Aorta (tissue), 5 donors: ENCODE measurements at regions not wholly inside any gene's neighbourhood (a gene's known extent, or its start where the extent isn't known, plus 50 kb on each side); places are given as distances from the start of the nearest gene placed in this dataset.

Experiments
- ATAC-seq: fragments of 200-7000 bp; cut with Tn5 transposase; one replicate; pipeline ENCODE4 v1.9.1; 2022; ENCODE audit warnings: moderate library complexity; ENCODE audit not compliant: low FRiP score
- DNase-seq, 2 donors: peaks; one replicate each; pipeline ENCODE4 v3.0.0-alpha.2; 2020
- H3K27ac ChIP-seq, 2 donors: one replicate each; pipeline ENCODE4 v1.5.1; 2013; ENCODE audit warnings: low read length in 2 of 2, mild to moderate bottlenecking in 2 of 2, moderate library complexity in 2 of 2, control low read depth in 1 of 2, inconsistent platforms in 1 of 2, low read depth in 1 of 2
- H3K27me3 ChIP-seq, 2 donors: one replicate each; pipeline ENCODE4 v1.6.1; 2013; ENCODE audit warnings: control low read depth in 1 of 2, low read length in 1 of 2, mild to moderate bottlenecking in 1 of 2, moderate library complexity in 1 of 2; ENCODE audit not compliant: insufficient read depth in 2 of 2, control insufficient read depth in 1 of 2
- H3K36me3 ChIP-seq, 2 donors: one replicate each; pipeline ENCODE4 v1.6.1; 2013; ENCODE audit warnings: control low read depth in 1 of 2, low read length in 1 of 2, mild to moderate bottlenecking in 1 of 2; ENCODE audit not compliant: insufficient read depth in 2 of 2, control insufficient read depth in 1 of 2
- H3K4me1 ChIP-seq, 2 donors: one replicate each; pipeline ENCODE4 v1.6.1; 2013; ENCODE audit warnings: low read length in 2 of 2, control low read depth in 1 of 2, mild to moderate bottlenecking in 1 of 2, moderate library complexity in 1 of 2; ENCODE audit not compliant: insufficient read depth in 2 of 2, control insufficient read depth in 1 of 2
- H3K4me3 ChIP-seq, 2 donors: one replicate each; pipeline ENCODE4 v1.5.1; 2013; ENCODE audit warnings: low read length in 2 of 2, control low read depth in 1 of 2, mild to moderate bottlenecking in 1 of 2
- H3K9me3 ChIP-seq: one replicate; pipeline ENCODE4 v1.6.1; 2013; ENCODE audit warnings: mild to moderate bottlenecking, low read length; ENCODE audit not compliant: control insufficient read depth
- WGBS, 2 donors: extraction: QIAGEN DNeasy Blood & Tissue Kit; methylation state at CpG; one replicate each; pipeline ENCODE4 v1.1.7; 2013; 5-methylcytosine and 5-hydroxymethylcytosine counted together
- intact Hi-C, 2 donors: fragments of 100-400 bp; cut with DNase I; formaldehyde crosslinking; loops; one replicate each; pipeline versions ENCODE4 v1.14.2 to v1.15.0; 2022
- donor health status: healthy with polysubstance abuse.
- donor health status: Bipolar disorder and iron deficiency.
- donor health status: DM: no; HTN: no; CAD: no.
- donor health status: DM: no; HTN: no; CAD: no.
- donor health status: DM: yes; HTN: yes; CAD: no.

DNA sequence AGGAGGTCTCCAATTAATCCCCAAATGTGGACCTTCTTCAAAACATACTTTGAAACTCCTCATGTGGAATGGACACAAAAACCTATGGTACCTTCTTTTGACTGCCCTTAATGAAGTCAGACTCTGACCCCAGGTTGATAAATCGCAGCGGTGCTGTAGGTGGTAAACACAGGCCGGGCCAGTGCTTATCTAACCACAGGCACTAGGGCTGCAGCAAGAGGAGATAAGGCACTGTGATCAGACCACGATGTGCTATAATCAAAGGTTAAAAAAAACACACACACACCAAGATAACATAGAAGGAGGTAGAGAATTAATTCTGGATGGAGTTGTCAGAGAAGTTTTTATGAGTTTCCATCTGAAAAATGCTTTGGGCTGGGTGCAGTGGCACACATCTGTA, 52.3 kb upstream of the SIPA1L2 start:
- Histone ChIP-seq H3K27me3 (peaks cover 0 to 4% of the 10 kb centered on the region in 2 donors), H3K9me3 (peaks cover 2% of the 10 kb centered on the region), H3K4me1 (no peaks in the 10 kb centered on the region), H3K27ac (no peak overlapping the region), H3K36me3 (no peaks in the 10 kb centered on the region), H3K4me3 (no peak overlapping the region)
- 52 to 61% methylated on average over 4 of the region's 4 CpGs for WGBS, 2 donors
- ATAC-seq (no peak), DNase-seq (no peak)
- intact Hi-C loops, result no loop called here

DNA sequence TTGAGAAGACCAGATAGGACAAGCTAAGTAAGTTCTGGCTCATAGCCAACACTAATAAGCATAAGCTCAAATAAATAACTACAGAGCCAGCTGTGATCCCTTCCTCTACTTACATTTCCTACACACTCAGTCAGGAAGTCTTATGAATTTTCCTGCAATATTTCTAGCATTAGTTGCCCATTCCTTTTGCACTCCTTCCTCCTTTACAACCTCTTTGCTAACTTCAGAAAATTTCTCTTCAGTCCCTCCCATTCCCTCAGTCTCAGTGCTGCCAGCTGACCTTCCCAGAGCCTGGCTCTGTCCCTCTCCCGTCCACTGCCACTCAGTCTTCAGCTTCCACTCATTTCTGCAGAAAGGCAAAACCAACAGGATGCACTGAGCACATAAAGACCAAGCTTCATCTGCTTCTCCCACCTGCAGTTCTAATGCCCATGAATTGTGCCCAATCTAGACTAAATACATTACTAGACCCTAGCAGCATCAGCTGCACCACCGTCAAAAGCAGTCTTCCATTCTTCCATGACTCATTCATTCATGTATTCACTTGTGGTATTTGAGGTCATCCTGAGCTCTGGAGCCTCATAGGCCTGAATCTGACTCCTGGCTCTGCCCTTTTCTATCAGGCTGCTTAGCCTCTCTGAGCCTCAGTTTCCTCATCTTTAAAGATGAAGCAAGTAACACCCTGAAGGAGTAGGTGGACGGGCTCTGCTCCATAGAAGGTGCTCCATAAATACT, 54.6 kb upstream of the SIPA1L2 start:
- no peak for ATAC-seq
- 78 to 82% methylated on average over 3 of the region's 3 CpGs for WGBS, 2 donors

DNA sequence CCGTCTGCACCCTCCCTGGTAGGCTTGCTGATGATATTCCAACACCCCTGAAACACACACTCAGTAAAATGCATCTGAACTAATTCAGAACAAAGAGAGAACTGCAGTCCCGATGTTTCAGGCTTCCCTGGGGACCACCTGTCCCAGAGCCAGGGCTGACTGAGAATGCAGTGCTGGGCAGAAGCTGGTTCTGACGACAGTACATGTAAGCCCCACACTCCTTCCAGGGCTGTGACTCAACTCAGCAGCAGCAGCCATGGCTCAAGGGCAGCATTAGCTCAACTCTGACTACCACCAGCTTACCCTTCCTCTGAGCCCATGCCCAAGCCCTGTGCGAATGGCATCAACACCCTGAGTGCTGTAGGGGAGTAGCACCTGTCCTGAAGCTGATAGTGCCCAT, 56.4 kb upstream of the SIPA1L2 start:
- ATAC-seq (peak; percentile 27), DNase-seq (no peak)
- Histone ChIP-seq H3K4me3 (no peak overlapping the region), H3K9me3 (no peaks in the 10 kb centered on the region), H3K27me3 (peaks cover 0 to 2% of the 10 kb centered on the region in 2 donors), H3K4me1 (no peaks in the 10 kb centered on the region), H3K27ac (no peak overlapping the region), H3K36me3 (no peaks in the 10 kb centered on the region)
- 50 to 67% methylated on average over 4 of the region's 4 CpGs for WGBS, 2 donors
- intact Hi-C loops, result no loop called here

More for the DNA sequence above, 54.6 kb upstream of the SIPA1L2 start:
- peaks cover 0 to 4% of the 10 kb centered on the region in 2 donors for H3K27me3 ChIP-seq
- no peak overlapping the region for H3K4me3 ChIP-seq
- intact Hi-C loops, result no loop called here
- no peaks in the 10 kb centered on the region for H3K36me3 ChIP-seq
- DNase-seq, result no peak
- H3K4me1 ChIP-seq, result no peaks in the 10 kb centered on the region
- no peak overlapping the region for H3K27ac ChIP-seq
- peaks cover 2% of the 10 kb centered on the region for H3K9me3 ChIP-seq

DNA sequence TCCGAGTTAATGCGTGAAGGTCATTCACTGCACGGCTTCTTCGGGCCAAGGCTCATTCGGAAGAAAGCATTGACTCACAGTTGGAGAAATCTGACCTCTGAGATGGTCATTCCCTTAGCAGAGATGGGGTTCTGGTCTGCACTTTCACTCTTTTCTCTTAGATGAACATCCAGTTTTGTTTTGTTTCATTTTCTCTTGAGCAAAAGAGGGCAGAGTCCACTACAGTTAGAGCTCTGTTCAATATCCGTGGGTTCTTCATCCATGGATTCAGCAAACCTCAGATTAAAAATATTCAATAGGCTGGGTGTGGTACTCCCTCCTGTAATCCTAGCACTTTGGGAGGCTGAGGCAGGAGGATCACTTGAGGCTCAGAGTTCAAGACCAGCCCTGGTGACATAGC, 57.4 kb upstream of the SIPA1L2 start:
- 94 to 98% methylated on average over 6 of the region's 6 CpGs for WGBS, 2 donors
- intact Hi-C loops, result no loop called here
- H3K36me3 ChIP-seq, result no peaks in the 10 kb centered on the region
- H3K4me3 ChIP-seq, result no peak overlapping the region
- DNase-seq (no peak), ATAC-seq (no peak)
- H3K27me3 ChIP-seq, result peaks cover 0 to 2% of the 10 kb centered on the region in 2 donors
- no peak overlapping the region for H3K27ac ChIP-seq
- H3K9me3 ChIP-seq, result no peaks in the 10 kb centered on the region
- no peaks in the 10 kb centered on the region for H3K4me1 ChIP-seq

DNA sequence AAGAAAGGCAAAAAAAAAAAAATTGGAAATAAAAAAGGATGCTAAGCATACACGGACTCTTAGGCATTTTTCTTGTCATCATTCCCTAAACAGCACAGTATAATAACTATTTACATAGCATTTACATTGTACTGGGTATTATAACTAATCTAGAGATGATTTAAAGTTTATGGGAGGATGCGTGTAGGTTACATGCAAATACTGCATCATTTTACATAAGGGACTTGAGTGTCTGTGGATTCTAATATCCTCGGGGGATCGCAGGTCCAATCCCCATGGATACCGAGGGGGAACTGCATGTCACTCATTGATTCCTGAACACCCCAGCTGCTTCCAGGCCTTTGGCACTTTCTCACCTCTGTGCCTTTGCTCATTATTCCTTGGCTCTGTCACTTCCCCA, 57.8 kb upstream of the SIPA1L2 start:
- 87 to 88% methylated on average over 5 of the region's 5 CpGs for WGBS, 2 donors
- intact Hi-C loops, result no loop called here
- Histone ChIP-seq H3K9me3 (no peaks in the 10 kb centered on the region), H3K36me3 (no peaks in the 10 kb centered on the region), H3K27ac (no peak overlapping the region), H3K4me3 (no peak overlapping the region), H3K4me1 (no peaks in the 10 kb centered on the region), H3K27me3 (peaks cover 0 to 2% of the 10 kb centered on the region in 2 donors)
- ATAC-seq, result no peak
- DNase-seq, result no peak

DNA sequence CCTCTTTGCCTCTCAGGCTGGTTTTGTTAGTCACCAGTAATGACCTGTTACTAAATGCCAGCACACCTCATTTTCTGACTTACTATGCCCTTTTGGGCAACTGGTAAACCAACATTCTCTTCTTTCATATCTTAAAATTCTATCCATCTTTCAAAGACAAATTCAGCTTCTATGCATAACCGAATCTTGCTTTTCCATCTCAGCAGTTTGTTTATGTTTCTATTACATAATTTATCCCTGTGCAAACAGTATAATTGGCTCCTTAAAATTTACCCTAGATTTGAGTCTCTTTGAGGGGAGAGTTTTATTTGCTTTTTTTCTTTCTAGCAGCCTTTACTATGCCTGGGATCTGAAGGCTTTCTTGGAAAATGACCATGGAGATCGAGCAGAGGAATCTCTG, 58.5 kb upstream of the SIPA1L2 start:
- 67 to 69% methylated on average over 2 of the region's 2 CpGs for WGBS, 2 donors
- H3K9me3 ChIP-seq, result no peaks in the 10 kb centered on the region
- intact Hi-C loops, result no loop called here

DNA sequence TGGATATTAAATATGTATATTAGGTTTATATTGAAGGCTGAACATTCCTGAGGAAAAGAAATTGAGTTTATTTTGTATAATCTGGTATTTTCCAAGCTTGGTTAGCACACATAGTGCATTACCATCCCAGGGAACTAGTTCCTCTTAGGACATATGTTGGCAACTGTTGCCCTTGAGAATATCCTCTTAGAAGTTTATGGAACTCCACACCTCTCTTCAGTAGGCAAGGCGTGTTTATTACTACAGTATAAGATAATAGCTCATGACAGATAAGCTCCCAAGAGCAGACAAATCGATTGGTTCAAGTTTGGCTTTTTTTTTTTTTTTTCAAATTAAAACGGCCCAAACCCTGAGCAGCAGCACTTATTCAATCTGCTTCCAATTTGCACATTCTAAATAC, 59.8 kb upstream of the SIPA1L2 start:
- 65 to 73% methylated on average over 3 of the region's 3 CpGs for WGBS, 2 donors
- no peak for ATAC-seq

More for the DNA sequence above, 58.5 kb upstream of the SIPA1L2 start:
- Histone ChIP-seq H3K27me3 (peaks cover 0 to 2% of the 10 kb centered on the region in 2 donors), H3K4me3 (no peak overlapping the region), H3K36me3 (no peaks in the 10 kb centered on the region), H3K4me1 (no peaks in the 10 kb centered on the region), H3K27ac (no peak overlapping the region)
- DNase-seq (no peak), ATAC-seq (no peak)

DNA sequence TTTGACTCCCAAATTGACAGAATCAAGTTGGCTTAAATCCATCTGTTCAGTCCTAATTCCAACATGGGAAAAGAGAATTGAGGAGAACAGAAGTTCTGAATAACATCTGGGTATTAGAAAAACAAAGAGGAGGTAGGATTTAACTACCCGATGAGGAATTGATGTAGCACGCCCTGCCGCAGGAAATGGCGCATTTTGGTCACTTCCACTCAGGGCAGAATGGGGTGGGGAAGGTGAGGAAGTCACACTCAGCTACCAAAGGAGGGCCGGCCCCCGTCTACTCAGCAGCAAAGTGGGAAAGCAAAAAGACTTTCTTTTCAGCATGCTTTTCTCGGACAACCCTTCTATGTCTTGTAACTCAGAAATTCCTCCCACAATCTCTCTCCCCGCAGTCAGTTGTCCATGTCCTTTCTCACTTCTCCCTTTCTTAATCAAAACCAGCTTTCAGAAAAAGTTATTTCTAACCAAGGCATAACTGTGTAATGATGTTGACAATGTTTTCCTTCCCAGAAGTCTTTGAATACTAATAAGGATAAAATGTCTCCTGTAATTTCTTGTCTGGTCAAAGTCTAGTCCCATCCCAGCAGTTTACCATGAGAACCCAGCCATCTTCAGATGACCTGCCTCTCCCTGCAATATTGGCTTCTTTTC, 60.5 kb upstream of the SIPA1L2 start:
- intact Hi-C loops, result no loop called here
- DNase-seq (peak in 1 of 2 donors; percentile 69), ATAC-seq (peak; percentile 65)
- WGBS, 2 donors, result 14 to 34% methylated on average over 8 of the region's 8 CpGs
- no peak overlapping the region for H3K4me3 ChIP-seq
- H3K27ac ChIP-seq, result no peak overlapping the region
- no peaks in the 10 kb centered on the region for H3K36me3 ChIP-seq
- no peaks in the 10 kb centered on the region for H3K4me1 ChIP-seq
- peaks cover 0 to 2% of the 10 kb centered on the region in 2 donors for H3K27me3 ChIP-seq
- no peaks in the 10 kb centered on the region for H3K9me3 ChIP-seq

More for the DNA sequence above, 59.8 kb upstream of the SIPA1L2 start:
- H3K4me1 ChIP-seq, result no peaks in the 10 kb centered on the region
- no peak overlapping the region for H3K4me3 ChIP-seq
- no peaks in the 10 kb centered on the region for H3K9me3 ChIP-seq
- H3K27me3 ChIP-seq, result peaks cover 0 to 2% of the 10 kb centered on the region in 2 donors
- intact Hi-C loops, result no loop called here
- no peak overlapping the region for H3K27ac ChIP-seq
- no peaks in the 10 kb centered on the region for H3K36me3 ChIP-seq
- no peak for DNase-seq

DNA sequence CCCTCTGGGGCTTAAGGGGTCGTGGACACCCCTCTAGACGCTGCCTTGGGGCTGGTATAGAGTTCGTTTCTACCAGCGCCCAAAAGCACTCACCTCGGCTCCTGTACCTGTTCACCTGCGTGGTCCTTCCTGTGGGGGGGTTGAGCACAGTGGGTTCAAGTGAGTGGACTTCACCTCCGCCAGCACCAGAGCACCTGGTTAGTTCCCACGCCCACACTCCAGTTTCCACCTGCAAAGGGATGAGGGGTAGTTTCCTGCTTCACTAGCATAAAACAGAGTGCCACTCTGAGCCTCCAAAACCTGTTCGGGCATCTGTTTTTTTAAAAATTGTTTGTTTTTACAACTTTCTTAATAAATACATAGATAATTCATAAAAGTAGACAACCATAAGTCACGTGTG, 64.5 kb upstream of the SIPA1L2 start:
- Histone ChIP-seq H3K27ac (no peak overlapping the region), H3K4me1 (no peaks in the 10 kb centered on the region), H3K9me3 (no peaks in the 10 kb centered on the region), H3K4me3 (no peak overlapping the region), H3K36me3 (no peaks in the 10 kb centered on the region), H3K27me3 (no peaks in the 10 kb centered on the region)
- intact Hi-C loops, result no loop called here
- no peak for DNase-seq
- WGBS, 2 donors, result 86 to 90% methylated on average over 10 of the region's 10 CpGs
- ATAC-seq, result no peak
